CD4-positive, alpha-beta T cell treated with Interleukin-4 for 1 hour (primary cell): ENCODE measurements at regions not wholly inside any gene's neighbourhood (a gene's known extent, or its start where the extent isn't known, plus 50 kb on each side); places are given as distances from the start of the nearest gene placed in this dataset.
"Not testable (repeated sequence)": the region's sequence is repeated elsewhere in the genome, so short reads cannot be mapped to it uniquely, and the experiment has no call there.

Experiments
- DNase-seq, 2 donors: peaks; one replicate each; pipeline ENCODE4 v3.0.0-alpha.2; 2020 to 2022

DNA sequence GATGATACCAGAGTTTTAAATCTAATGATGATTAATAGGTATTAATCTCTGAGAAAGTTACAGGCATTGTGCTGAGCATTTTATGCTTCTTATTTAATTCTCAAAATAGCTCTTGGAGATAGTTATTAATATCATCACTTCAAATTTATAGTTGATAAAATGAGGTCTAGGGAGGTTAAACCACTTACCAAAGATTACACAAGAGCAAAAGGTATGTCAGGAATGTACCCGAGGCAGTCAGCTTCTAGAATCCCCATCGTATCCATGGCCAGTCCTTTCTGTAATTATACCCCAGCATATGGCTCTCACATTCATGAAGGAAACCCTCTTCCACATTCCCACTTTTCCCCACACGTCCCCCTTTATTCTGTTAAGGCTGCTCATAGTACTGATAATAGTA, 421.3 kb downstream of the PYDC2 start:
- no peak for DNase-seq

DNA sequence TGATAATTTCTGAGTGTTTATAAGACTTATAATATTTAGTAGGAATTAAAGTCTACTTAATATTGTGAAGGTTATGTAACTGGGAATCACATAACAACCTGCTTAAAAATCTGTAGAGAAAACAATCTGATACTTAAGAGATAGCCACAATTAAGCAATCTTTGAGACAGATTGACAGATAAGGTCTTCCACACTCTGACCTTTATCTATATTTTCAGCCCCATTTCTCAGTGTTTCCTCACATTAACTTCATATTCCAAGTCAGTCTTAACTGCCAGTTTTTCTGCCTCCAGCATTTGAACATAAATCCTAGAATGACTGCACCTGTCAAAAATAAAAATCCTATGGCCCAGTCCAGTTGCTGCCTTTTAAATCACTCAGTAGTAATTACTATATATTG, 423.2 kb downstream of the PYDC2 start:
- no peak for DNase-seq

DNA sequence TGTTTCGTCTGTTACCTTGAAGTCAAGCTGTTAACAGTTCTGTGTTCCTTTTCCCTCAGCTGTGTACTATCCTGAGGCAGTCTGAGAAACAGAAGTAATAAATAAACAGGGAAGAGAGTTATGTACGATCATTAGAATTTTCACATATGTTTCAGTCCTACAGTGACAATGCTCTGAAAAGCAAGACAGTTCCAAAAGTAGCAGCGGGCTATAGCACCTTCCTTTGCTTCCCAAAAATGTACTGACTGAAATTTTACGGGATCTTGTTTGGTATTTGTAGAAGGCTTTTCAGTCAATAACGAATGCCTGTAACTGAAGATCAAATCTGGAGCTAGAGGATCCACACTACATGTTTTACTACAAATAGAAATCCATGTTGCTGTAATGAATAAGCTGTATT, 428.1 kb downstream of the PYDC2 start:
- DNase-seq, result no peak

DNA sequence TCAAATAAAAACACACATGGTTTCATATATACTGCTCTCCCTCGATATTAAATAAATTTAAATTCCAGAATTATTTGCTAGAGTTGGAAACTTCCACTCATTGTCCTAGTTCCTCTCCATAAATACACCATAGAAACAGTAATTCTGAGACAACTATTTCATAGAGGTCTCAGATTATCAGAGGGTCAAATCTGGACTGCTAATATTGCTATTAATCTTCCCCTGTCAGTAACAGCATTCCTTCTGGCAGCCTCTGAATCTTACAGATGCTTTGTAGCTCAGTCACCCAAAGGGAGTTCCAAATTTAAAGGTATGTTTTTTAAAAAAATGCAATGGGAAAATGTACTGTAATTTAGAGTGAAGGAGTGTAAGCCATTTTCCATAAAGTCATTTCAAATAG, 428.8 kb downstream of the PYDC2 start:
- no peak for DNase-seq

DNA sequence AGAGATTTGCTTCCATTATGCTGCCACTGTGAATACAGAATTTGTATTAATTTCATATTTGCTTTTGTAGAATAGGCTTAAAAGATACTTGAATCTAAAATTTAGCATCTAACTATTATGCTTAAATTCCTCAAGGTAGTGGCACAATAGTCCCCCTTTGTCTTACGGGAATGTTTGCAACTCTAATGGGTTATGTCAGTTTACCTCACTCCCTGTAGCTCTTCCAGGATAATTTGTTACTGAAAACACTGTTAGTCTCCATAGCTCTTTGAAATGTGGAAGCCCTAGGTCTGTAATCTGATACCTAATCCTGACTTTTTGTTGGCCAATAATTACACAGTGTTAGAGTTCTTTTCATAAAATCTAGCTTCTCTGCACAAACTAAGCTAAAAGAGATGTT, 433.4 kb downstream of the PYDC2 start:
- no peak for DNase-seq

DNA sequence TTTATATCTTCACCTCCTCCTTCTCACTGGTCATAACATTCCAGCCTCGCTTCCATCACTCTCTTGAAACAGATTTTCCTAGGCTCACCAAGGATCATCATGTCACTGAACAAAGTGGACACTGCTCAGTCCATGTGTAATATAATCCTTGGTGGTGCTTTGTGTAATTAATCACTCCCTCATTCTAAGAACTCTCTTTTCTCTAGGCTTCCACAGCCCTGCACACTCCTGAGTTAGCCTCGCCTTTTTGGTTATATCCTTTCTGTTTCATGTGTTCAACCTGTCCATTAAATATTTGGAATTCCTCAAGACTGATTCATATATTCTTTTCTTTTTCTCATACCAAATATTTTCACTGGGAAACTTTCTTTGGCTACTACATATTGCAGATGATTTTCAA, 440.8 kb downstream of the PYDC2 start:
- DNase-seq, result no peak

DNA sequence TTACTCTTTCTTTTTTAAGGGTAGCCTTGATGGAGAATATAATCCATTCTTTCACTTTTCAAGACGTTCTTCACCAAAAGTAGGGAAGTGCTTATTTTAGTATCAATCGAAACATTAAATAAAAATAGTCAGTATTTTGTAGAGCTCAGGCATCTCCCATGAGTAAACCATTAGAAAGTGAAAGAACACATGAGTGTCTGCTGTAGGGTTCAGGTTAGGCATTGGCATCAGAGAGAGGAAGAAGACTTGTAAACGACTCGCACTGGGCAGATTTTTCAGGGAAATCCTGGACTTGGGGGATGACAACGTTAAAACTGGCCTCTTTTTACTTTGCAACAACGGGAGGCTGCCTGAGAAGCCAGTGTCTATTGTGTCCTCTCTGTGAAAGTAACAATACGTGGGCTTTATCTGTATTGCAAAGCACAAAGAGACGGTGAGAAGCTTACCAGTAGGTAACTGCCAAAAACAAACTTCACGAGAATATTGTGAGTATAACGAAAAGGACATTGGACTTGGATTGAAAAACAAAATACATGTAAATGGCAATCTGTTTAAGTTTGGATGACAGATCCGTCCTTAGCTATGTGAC, 451.7 kb downstream of the PYDC2 start:
- no peak for DNase-seq

DNA sequence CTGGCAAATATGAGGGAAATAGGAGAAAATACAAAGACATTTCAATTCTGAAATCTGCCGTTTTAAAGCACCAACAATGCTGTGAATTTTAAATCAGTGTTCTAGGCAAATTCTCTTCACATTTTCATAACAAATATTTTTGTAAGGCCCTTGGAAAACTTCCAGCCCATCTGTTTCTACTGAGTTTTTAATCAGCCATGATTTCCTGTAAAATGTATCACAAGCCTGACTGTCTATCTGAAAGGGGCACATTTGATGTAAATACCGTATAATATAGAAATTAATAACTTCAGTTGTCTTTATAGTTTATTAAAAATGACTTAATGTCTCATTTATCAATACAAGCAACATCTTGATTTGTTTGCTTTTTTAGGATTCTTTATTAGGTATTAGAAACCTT, 454.7 kb downstream of the PYDC2 start:
- no peak for DNase-seq

DNA sequence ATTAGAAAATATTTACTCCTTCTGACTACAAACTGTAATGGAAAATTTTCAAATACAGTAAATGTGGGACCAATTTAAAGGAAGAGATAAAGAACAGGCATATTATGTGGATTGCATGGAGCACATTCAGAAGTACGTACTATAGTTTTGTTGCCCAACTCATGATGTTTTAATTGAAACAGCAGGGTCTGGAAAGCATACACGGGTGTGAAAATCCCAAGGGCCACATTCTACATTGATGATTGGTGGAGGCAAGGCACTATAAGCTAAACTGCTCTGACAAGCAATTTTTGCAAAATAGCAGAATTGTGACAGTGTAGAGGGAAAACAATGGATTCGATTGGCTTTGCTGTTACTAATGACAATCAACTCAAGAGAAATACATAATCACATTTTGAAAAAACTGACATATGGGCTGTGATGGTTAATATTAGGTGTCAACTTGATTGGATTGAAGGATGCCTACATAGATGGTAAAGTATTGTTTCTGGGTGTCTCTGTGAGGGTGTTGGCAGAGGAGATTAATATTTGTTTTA, 458.6 kb downstream of the PYDC2 start:
- no peak for DNase-seq

DNA sequence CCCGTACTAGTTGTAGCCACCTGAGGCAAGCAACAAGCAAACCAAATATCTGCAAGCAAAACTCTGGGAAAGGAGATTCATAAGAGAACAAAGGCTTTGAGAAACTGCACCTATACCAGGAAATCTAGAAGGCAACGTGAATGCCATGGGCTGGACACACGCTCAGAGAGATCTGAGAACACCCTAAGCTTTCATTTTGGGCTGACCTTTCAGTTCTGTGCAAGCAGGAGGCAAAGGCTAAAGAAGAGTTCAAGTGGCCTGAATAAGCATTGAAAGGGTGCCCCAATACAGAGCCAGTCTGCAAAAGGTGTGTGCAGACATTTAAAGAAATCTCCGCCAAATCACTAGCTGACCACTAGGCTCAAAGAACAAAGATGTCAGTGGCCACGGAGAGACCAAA, 461.6 kb downstream of the PYDC2 start:
- no peak for DNase-seq

DNA sequence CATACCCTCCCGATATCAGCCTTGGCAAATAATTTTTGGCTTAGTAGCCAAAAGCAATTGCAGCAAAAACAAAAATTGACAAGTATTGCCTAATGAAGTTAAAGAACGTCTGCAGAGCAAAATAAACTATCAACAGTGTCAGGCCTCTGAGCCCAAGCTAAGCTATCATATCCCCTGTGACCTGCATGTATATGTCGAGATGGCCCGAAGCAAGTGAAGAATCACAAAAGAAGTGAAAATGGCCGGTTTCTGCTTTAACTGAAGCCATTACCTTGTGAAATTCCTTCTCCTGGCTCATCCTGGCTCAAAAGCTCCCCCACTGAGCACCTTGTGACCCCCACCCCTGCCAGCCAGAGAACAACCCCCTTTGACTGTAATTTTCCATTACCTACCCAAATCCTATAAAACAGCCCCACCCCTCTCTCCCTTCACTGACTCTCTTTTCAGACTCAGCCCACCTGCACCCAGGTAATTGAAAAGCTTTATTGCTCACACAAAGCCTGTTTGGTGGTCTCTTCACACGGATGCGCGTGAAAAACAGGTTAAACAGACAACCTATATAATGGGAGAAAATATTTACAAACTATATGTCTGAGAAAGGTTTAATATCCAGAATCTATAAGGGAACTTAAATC, 466.3 kb downstream of the PYDC2 start:
- not testable (repeated sequence) for DNase-seq

DNA sequence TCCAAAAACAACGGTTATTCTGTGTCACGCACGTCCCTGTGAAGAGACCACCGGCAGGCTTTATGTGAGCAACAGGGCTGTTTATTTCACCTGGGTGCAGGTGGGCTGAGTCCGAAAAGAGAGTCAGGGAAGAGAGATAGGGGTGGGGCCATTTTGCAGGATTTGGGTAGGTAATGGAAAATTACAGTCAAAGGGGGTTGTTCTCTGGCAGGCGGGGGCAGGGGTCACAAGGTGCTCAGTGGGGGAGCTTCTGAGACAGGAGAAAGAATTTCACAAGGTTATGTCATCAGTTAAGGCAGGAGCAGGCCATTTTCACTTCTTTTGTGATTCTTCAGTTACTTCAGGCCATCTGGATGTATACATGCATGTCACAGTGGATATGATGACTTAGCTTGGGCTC, 467.0 kb downstream of the PYDC2 start:
- not testable (repeated sequence) for DNase-seq

DNA sequence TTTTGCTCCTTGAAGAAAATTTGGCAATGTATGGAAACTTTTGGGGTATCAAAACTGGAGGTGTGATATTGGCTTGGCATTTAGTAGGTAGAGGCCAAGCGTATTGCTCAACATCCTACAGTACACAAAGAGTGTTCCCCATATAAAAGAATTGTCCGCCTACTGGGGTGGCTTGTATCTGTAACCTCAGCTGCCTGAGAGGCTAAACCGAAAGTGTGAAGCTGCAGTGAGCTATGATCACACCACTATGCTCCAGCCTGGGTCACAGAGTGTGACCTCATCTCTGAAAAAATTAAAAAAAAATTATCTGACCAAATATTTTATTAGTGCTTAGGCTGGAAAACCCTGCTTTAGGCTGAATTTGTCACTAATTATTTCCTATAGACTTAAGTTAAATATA, 483.9 kb downstream of the PYDC2 start:
- DNase-seq, result no peak

DNA sequence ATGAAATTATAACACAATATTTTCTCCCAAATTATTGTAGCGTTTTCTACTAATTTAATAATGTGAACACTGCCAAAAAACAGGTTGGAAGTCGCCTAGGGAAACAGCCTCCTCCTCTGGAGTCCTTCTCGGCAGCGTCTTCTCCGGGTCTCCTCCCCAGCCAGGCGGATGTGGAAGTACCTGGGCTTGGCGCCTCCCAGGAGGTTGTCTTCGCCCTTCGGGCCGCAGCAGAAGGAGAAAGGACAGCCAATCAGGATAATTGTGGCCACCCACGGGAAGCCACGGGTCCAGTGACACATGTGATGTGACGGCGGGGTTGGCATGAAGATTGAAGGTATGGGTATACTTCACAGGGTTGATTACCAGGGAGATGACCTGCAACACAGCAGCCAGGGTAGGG, 491.2 kb downstream of the PYDC2 start:
- DNase-seq, result no peak

DNA sequence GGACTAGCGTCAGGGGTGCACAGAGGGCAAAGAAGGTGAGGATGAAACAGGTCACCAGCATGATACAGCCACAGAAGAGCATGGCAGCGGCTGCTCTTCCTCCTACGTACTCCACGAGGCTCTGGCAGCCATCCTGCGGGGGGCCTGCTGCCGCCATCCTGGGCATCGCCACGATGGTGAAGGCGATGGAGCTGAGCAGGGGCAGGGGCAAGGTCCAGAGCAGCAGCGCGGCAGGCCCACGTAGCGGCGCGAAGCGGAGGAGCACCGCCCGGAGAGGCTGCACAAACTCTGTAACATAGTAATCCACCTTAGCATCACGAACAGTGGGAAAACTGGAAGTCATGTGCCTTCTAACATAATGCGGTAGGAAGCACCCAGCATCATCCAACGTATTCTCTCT, 491.6 kb downstream of the PYDC2 start:
- DNase-seq, result no peak

DNA sequence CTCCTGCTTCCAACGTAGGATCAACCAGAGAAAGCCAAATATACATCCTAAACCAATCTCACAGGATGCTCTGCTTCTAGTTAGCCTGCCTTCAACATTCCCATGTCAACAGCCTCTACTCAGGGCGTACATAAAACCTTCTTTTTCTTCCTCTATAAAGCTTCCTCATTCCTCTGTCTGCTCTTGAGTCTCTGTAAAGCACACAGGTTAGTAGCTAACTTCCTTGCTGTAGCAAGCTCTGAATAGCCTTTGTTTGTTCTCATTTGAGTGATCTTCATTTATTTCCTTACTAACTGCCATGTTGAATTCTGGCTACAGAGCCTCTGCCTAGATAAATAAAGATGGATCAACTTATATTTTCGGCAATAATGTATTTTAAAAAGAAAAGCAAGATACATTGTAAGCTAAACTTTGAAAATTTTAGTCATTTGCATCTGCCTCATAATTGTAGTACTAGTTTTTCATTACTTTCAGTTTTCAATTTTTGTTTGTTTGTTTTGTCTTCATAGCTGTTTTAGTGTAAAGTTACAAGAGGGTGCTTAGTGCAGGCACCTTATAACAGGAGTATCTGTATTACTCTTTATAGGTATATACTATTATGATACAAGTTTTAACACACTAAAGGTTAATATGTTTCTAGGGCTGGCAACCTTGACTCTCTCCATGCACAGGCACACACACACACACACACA, 498.2 kb downstream of the PYDC2 start:
- no peak for DNase-seq

DNA sequence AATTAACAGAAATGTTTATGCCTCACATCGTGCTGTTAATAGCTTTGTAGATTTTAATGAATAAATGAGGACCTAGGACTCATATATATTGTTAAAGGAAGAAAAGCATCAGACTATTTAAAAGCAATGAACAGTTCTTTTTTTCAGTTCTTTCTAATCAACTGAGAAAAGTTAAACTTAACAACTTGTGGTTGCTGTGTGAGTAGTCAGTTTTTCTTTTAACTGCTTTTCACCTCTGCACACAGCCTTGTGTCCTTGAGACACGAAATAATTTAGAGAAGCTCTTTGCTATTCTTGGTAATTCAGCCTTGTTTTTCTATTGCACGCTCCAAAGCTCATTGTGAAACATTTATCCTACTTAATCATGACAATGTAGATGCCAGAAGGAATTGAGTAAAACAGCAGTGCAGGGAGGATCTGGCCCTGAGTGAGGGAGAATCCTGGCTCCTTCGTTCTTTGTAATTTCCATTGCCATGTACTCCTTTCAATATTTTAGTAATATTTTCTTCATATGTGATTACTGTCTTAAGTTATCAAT, 499.0 kb downstream of the PYDC2 start:
- no peak for DNase-seq

DNA sequence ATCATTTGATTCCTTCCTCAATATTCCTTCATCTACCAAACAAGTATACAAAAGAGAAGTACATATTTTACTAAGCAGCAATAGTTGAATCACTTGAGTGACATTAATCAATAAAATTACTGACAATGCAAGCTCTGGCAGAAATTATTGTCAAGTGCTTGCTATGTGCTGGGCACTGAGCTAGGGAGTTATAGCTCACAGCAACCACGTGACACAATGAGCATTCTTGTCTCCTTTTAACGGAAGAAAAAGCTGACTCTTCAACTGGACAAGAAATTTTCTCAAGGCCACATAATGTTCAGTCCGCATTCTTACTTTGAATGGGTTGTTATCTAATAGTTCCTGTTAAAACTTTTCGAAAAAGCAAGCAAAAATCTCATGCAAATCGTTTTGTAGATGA, 500.1 kb downstream of the PYDC2 start:
- DNase-seq, result no peak

DNA sequence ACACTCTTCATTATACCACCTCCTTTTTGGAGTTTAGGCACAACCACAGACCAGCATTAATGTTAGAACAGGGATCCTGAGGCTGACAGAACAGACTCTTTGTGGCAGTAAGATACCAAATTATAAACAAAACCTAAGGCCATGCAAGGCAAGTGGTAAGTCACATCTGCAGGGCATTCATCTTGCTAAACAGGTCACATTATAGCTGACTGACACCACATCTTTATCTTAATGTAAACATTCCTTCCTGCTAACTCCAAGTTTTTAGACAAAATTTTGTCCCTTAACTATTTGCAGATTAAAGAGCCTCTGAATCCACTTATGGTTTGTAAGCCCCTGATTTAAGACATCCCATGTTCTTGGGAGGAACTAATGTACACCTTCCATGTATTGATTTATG, 500.6 kb downstream of the PYDC2 start:
- DNase-seq, result no peak

DNA sequence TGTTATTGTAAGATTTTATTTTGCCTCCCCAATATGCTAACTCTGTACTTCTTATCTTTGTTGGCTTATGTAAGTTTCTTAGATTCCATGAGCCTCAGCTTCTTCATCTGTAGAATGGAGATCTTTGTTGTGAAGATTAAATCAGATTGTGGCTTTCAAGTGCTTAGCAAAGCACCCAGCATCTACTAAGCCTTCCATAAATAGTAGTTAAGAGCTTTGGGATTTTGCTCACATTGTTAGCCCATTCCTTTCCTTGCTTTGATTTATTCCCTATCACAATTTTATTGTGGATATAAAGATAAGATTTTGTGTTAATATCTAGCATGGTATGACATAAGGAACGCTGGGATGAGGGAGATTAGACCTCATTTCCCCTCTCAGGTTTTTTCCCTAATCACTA, 501.4 kb downstream of the PYDC2 start:
- DNase-seq, result no peak

DNA sequence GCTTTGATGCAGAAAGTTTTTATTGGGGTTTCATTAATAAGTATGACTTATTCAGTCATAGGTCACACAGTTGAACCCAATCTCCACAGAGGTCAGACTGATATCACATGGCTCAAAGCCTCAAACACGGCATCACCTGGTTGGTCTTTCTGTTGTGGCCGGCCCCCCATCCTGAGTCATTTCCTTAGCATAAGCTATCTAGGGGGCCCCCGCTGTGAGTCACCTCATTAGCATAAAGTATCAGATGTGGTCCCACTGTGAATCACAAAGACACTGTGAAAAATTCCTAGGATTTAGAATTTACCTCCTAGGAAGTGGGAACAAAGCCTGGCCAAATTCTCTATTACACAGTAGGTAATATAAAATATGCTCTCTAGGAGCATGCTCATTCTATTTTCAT, 502.2 kb downstream of the PYDC2 start:
- DNase-seq, result no peak

DNA sequence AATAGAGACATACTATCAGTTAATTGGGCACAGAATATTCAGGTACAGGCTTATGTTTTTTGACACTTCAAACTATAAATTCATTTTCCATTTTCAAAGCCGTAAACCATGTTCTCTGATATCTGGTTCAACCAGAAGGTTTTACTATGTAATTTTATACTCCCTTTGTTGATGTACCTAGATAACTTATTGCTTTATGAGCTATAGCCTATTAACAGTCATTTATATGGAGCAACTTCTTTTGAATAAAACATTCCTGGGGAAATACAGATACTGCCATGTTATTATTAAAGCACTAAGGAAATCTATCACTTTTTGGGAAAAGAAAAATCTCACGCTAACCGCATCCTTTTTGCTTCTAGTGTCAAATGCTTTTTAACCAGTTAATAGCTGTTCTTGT, 505.6 kb downstream of the PYDC2 start:
- DNase-seq, result no peak

DNA sequence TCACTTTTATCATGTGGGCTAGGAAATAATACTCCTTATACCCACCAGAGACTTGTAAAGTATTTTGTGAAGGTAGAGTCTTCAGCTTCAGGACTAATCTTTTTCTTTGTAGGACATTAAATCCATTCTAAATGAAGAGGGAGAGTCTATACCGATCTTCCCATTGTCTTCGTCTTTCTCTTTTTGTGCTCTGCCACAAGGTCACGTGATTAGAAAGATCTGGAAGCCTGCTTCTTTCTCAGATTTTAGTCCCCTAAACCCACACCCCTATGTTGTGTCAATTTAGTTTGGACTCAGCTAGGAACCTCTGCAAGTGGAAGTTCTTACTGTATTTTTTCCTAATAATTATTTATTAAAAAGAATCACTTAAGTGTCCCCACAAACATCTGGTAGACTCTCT, 507.3 kb downstream of the PYDC2 start:
- no peak for DNase-seq

DNA sequence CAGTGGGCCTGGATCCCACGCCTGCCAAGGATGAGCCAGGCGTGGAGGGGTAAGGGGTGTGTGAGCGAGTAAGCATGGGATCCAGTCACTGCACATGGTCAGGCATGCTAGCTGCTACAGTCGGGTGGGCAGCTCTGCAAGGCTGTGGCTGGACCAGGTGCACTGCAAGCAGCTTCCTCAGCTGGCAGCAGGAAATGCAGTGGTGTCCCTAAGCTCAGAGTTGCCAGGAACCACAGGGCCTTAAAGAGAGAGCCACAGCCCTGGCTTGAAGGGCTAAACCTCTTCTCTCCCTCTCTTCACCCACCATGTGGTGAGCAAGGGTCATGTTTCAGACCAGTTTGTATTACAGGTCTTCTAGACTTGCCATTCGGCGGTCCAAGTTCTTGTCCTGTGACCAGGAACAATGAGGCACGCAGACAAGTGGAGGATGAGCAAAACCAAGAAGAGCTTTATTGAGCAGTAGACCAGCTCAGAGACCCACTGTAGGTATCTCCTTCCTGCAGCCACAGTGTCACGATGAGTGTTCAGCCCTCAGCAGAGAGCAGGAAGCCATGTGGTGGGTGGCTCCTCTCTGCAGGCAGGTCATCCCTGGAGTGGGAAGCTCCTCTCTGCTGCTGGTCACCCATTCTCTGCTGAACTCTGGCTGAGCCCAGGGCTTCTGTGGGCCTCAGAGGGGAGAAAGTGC, 511.9 kb downstream of the PYDC2 start:
- no peak for DNase-seq
